CD4-positive, alpha-beta T cell treated with Interleukin-12 subunit alpha and Interleukin-12 subunit beta, for 1 hour (primary cell): ENCODE measurements at regions not wholly inside any gene's neighbourhood (a gene's known extent, or its start where the extent isn't known, plus 50 kb on each side); places are given as distances from the start of the nearest gene placed in this dataset.

Source experiments
- DNase-seq: peaks from one replicate; pipeline ENCODE4 v3.0.0-alpha.2; 2020

DNA sequence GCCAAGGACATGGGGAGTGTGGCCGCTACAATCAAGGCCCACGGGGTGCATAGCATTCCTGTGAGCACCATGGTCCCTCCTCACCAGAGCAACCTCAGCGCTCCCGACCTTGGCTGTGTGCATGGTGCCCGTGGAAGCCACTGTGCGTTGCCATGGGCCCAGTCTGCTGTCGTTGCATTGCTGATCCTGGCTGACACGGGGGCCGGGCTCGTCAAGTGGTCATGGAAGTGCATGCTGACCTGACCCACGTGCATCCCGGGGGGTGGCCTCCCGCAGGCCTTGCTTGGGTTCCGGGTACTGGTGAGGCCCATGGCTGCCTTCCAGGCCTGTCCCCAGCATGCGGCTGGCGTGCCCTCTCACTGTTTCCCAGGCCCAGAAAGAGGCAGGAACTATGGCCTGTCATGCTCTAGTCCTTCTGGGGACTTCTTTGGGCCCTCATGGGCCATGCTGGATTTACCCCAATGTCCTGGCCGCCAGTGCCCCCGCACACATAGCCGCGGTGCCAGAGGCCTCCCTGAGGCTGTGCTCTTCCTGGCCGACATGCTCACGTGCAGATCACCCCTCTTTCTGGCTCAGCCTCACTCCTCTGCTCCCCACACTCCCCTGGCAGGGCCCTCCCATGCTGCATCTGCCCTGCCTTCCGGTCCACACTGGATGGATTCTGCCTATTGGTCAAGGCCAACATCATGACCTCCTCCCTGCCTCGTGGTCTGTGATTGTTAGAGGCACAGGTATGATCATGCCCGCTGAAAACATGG is 1258.0 kb downstream of the BRD1 start:
- DNase-seq, result no peak

GRCh38 chr22:48568736-48569330 is 1258.8 kb downstream of the BRD1 start:
- DNase-seq, result no peak

- no peak for DNase-seq
Measured at GRCh38 chr22:48567213-48567975, 1260.3 kb downstream of the BRD1 start.

GRCh38 chr22:48566741-48567140 is 1260.9 kb downstream of the BRD1 start:
- no peak for DNase-seq

DNA sequence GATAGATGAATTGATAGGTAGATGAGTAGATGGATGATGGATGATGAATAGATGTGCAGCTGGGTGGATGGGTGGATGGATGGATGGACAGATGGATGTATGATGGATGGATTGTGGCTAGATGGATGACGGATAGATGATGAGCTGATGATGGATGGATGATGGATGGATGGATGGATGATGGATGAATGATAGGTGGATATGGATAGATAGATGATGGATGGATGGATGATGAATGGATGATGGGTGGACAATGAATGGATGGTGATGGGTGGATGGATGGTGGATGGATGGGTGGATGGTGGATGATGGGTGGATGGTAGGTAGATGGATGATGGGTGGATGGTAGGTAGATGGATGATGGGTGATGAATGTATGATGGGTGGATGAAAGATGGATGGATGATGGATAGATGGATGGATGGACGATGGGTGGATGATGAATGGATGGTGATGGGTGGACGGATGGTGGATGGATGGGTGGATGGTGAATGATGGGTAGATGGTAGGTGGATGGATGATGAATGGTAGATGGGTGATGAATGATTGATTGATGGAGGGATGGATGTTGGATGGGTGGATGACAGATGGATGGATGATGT is 1261.7 kb downstream of the BRD1 start:
- no peak for DNase-seq

GRCh38 chr22:48564995-48565394 is 1262.7 kb downstream of the BRD1 start:
- no peak for DNase-seq

DNA sequence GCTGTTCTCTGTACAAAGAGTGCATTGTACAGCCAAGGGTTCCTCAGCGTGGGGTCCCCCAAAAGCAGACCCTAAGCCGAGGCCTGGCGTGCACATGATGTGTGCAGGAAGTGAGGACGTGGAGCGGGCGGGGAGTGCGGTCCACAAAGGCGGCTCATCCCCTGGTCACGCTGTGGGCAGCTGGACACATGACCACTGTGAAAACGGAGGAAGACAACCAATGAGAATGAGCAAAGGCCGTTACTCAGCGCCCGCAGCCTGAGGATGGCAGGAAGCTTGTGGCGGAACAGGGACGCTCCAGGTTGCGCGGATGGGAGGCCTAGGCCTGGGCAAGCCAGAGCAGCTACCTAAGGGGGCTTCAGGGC is 1263.7 kb downstream of the BRD1 start:
- DNase-seq, result no peak

GRCh38 chr22:48563118-48563965 is 1264.3 kb downstream of the BRD1 start:
- no peak for DNase-seq

GRCh38 chr22:48561676-48562075 is 1266.0 kb downstream of the BRD1 start:
- no peak for DNase-seq

GRCh38 chr22:48560836-48561235 is 1266.8 kb downstream of the BRD1 start:
- no peak for DNase-seq

- no peak for DNase-seq
Measured at GRCh38 chr22:48560389-48560751, 1267.3 kb downstream of the BRD1 start.

GRCh38 chr22:48559647-48560388 is 1267.9 kb downstream of the BRD1 start:
- no peak for DNase-seq

DNA sequence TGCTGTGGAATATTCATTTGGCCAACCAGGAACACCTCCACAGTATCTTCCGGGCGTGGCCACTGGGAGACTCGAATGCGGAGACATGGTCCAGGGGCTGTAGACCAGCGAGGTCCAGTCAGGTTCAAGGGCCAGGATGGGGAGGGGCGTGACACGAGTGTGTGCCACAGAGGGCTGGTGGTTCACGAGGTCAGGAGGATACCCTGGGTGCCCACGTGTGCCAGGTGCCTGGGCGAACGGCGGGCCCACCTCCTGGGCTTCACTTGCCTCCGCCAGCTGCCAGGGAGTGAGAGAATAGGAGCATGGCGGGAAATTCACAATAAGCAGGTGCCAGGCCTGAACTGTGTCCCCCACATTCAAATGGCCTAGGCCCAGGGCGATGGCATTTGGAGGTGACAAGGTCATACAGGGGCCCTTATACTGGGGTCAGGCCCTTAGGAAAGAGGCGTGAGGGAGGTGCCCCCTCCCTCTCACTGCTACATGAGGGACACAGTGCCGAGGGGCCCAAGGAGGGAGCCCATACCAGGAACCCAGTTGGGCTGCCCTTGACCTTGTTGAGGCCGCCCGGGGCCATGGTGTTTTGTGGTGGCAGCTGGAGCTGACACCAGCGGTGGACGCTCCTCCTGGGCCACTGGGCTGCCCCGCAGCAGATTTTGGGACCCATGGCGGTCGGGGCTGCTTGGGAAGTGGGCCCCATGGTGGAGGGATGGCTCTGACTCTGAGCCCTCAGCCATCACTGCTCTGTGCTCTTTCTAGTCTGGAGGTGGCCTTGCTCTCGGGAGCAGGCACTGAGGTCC is 1268.9 kb downstream of the BRD1 start:
- no peak for DNase-seq

- DNase-seq, result no peak
Measured at GRCh38 chr22:48558016-48558415, 1269.7 kb downstream of the BRD1 start.

DNA sequence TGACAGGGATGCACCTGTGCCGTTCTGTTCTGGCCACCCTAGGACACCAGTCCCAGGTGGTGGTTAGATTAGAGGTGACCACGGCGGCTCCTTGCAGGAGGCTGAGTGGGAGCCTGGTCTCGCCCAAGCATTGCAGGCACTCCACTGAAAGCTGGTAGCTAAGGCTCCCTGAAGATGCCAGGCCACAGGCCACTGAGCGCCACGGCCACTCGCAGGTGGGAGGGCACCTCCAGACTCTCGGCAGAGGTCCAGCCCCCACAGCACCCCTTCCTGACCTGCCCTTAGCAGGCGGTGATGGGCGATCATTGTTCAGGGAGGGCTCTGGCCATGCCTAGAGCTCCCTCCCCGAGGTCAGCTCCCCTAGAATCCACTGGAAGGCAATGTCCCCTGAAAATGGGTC is 1270.2 kb downstream of the BRD1 start:
- DNase-seq, result no peak

DNA sequence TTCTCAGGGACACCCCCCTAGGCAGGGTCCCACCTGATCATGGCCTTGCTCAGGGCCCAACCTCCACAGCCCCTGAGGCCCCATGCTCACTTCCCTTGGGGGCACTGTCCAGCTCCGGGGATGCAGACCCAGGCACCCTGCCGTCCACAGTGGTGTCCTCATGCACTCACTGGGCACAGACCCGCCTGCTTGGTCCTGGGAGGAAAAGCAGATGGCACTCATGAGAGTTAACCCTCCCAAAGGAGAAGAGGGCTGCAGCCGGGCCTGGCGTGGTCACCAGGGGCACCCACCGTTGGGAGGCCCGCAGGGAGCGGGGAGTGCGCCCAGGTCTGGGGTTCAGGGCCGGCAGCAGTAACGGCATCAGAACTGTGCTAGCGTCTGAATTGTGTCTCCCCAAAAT is 1270.9 kb downstream of the BRD1 start:
- no peak for DNase-seq

DNA sequence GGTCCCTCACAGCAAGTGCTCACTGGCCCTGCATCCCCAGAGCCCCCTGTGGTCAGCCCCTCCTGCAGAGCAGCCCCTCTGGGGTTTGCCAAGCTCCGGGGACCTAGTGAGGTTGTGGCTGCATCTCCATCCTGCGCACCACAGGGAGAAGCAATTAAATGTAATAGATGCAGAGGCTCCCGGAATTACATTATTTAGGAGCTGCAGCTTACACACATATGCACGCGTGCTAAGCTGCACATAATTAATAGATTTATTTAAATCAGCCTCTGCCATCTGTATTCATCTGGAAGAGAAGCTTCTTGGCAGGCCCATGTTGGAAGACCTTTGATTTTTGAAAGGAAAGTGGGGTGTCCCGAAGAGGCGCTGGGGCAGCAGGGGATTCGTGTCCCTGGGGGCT is 1271.5 kb downstream of the BRD1 start:
- DNase-seq, result no peak

DNA sequence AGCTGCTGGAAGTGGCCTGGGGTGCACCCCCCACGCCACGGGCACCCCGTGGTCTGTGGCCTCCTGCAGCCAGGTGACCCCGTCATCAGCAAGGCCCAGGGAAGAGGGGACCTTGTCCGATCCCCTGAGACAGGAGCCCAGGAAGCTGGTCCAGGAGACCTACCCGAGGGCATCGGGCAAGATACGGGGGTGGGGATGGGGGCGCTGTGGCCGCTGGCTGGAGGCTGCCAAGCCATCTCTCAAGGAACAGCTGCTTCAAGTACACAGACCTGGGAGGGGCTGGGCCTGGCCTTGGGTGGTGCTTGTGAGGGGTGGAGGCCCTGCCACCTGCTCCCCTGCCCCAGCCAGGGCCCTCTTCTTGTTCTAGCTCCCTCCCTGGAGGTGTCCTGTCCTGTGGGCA is 1272.1 kb downstream of the BRD1 start:
- no peak for DNase-seq

DNA sequence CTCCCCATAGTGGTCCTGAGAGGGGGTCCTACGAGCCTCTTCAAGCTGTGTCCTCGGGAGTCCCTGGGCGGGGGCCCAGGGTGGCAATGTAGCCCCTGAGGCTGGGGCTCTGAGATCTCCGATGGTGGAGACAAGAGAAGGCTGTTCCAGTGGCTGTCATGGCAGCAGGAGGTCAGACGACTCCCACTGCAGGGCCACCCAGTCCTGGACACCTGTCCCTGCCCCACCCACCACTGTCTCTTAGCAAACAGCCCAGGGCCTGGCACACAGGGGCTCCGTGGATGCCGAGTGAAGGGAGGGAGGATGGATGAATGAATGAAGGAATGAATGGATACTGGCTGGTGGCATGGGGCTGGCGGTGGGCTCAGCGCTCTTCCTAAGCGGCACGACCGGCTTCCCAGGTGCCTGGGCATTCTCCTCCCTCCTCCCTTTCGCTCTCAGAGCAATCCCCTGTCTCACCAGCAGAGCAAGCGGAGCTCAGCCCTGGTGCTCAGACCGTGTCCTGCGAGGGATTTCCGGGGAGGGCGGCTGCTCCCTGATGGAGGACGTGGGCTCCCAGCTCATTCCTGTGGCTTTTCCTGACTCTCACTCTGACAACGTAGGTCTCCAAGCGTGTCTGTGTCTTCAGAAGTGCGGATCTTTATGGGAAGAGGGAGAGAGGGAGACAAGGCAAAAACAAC is 1272.6 kb downstream of the BRD1 start:
- DNase-seq, result no peak

DNA sequence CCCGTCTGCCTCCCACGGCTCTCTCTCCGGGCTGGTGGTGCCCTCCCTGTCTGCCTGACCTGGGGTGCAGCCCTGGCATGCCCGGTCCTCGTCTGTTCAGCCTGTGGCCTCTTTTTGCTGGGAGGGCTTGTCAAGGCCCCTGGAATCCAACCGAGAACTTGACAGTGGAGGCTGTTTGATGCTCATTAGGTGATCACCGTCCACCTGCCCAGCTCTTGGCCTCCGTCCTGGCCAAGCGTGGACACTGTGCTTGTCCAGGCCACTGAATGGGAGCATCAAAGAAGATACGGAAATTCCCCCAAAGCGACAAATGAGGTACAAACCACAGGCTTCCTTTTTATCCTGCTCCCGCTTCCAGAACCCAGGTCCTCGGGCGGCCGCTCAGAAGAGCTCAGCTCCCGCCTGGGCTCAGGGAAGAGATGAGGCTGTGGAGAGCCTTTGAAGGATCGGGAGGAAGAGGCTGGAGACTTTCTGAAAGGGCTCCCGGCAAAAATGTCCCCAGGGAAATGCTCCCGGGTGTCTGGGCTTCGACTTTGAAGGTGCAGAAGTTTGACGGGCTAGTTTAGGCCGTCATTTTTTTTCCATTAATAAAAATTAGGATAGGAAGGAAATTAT is 1273.9 kb downstream of the BRD1 start:
- DNase-seq, result no peak
